ENCODE measurements at regions not wholly inside any gene's neighbourhood (a gene's known extent, or its start where the extent isn't known, plus 50 kb on each side); places are given as distances from the start of the nearest gene placed in this dataset.
A peak's percentile ranks its signal among the peaks of the same experiment; 100 is the strongest.
"Not testable (repeated sequence)": the region's sequence is repeated elsewhere in the genome, so short reads cannot be mapped to it uniquely, and the experiment has no call there.

DNA sequence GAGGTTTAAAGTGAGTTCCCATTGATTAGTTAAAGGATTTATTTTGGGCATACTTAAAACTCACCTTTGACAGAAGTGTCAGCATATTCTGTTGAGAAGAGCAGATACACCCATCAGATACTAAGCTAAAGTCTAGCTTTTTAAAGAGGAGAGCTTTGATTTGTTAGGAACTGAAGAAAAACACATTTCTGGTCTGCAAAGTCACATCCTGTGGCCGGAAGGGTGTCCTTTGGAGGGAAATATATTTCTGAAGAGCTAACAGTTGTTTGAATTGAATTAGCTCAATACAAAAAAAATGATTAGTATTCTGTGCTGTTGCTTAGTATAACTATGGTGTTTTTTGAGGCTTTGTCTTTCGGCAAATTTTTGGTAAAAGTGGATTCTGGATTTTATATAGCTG lies 302.7 kb downstream of the RFPL4B start:
- no peak for DNase-seq

DNA sequence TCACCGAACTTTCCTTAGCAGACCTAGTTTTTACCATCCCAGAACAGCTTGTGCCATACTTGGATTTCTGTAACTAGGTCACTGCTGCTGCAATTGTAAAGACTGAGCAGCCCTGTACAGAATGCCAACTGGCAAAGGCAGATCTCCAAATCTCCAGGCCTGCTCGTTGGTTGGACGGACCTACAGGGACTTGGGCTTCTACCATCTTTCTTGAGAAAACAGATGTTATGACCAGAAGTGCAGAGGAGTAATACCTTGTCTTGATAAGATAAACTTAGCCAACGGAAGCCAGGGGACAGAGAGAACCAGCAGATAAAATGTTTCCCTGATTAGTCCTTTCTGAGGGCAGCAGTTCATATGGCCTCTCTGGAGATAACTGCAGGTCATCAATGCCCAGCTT lies 304.1 kb downstream of the RFPL4B start:
- DNase-seq: no peak

DNA sequence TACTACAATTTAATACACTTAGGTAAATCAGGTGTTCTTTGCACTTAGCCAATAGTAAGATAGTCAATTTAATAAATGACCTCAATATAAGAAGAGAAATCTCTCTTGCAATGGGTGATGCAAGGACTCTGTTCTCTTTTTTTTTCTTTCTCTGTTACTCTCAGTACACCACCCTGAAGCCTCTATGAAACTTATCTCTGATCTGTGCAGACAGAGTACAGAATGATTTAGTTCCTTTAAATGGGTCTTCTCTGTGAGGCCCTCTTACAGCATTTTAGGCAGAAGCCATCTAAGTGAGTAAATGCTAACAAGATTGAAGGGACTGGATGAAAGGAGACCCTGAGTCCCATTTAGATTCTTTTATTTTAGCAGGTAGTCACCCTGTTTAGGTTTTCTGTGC lies 312.8 kb downstream of the RFPL4B start:
- DNase-seq: no peak

DNA sequence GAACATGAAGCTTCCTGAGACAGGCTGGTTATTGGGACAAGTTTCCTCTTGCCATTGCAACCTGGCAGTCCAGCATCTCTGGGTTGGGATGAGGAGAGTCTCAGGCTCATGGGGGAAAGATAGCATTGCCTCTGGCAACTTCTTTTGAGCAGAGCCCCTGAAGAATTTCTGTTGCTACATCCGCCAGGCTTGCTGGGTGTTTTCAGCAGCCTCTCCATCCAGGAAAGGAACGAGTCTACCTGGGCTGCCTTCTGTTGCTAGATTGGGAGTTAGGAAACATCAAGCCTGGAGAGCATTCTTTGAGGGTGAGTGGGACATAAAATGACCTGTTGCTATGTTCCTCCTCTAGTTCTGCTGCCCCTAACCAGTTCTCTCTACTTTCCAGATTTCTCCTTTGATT lies 313.5 kb downstream of the RFPL4B start:
- no peak for DNase-seq

DNA sequence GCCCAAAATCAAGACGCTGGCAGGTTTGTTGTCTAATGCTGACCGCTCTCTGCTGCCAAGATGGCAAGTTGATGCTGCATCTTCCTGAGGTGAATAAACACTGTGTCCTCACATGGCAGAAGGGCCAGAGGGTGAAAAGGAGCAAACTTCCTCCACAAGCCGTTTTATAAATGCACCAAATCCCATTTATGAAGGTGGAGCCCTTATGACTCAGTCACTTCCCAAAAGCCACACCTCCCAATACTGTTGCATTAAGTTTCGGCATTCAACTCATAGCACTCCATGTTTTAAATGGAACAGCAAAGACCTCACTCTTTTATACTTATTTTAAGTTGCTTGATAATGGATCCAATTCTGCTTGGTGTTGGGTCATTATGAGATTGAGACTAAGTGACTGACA lies 316.6 kb downstream of the RFPL4B start:
- no peak for DNase-seq

DNA sequence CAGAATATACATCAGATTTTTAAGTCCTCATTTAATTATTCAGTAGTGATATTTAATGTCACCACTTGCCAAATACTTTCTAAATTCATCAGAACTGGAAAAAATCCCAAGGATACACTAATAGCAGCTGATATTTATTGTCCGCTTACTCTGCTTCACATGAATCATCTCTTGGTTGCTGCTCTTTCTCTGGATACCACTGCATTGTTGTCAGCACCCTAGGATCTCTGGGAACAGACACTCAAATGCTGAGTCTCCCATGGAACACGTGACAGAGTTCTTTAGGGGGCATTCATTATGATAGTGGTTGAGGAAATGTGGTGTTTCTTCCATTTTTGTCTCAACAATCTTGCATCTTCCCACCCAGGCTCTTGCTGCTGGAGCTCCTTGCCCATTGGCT lies 318.0 kb downstream of the RFPL4B start:
- DNase-seq: no peak

DNA sequence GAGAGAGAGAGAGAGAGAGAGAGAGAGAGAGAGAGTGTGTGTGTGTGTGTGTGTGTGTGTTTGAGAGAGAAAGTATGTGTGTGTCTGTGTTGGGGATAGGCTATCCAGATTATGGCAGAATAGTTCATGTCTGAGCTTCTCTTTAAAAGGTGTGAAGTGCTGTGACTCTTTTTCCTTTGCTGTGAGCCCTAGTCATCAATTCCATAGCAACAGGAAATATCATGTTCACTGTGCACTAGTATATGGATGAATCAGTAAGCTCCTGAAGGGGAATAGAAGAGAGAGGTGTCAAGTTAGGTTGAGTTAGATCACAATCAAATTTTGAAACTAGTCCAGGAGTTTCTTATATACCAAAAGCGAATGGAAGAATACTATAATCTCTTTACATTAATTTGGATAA lies 318.7 kb downstream of the RFPL4B start:
- no peak for DNase-seq

DNA sequence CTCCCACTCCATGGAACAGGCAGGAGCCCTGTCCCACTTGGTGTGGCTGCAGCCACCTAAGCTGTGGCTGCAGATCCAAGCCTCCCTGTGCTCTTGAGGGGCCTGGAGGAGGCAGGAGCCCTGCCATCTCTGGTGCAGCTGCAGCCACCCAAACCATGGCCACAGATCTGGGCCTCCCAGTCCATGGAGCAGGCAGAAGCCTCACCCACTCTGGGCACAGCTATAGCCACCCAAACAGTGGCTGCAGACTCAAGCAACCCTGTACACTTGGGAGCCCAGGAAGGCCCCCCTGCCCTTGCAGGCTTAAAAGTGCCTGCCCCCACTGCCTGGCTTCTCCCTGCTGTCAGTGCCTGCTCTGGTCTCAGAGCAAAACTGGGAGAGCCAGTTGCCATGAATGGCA lies 320.3 kb downstream of the RFPL4B start:
- DNase-seq: no peak

DNA sequence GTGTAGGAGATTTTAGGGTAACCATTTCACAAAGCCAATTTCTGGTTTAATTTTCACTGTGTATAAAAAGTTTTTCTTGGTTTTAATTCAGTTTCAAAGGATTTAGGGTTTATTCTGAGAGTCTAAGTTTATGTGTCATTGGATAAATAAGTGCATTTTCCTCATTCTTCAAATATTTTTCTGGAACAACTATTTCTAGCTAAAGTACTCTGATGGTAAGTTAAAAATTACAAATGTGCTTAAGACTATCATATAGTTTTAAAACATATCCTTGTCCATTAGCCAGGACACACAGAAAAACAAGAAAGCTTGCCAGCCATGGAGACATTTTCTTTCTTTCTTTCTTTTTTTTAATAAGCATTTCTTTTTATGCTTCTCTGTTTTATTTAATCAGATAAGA lies 333.0 kb downstream of the RFPL4B start:
- no peak for DNase-seq

DNA sequence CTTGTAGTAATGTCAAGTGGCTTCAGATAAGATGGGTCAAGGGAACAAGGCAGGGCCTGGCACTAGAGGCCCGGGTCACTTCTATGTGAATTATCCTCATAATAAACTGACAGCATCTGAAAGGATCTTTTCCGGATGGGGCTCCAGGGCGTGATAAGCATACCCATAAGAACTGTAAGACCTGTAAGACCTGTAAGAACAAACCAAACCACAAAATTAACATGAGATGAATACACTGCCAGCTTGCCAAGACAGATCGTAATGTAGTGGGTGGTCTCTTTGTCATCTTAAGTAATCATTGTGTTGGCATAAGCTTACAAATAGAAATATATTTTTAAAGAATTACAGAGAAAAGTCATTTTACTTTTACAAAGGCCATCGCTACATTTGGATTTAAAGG lies 334.9 kb downstream of the RFPL4B start:
- DNase-seq: no peak

DNA sequence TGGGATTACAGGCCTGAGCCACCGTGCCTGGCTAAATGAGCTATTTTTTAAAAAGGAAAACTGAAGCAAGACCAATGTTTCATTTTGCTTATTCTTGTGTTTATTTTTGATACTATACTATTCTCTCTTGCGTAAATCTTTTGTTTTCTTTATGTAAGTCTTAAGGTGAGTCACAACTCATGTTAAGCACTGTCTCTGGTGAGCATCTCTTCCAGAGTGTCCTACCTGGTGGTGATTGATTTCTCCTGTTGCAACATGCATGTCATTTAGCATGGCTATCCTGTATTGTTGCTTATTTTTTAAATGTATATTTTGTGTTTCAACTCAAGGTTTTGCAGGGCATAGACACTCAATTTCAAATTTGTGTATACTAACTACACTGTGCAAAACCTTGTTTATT lies 336.0 kb downstream of the RFPL4B start:
- no peak for DNase-seq

DNA sequence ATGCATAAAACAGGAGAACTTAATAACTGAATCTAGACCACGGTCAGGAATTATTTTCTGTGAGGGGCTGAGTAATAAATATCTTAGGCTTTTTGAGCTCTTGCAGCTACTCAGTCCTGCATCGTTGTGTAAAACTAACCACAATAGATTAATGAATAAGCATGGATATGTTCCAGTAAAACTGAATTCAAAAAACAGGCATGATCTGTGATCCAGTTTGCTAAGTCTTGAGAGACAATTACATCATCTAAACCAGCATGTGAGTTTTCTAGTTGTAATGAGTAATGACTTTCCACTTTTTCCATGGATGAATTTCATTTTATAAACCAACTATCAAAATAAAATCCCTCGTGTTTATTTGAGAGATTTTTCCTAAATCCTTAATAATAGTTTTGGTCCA lies 336.8 kb downstream of the RFPL4B start:
- DNase-seq: no peak

DNA sequence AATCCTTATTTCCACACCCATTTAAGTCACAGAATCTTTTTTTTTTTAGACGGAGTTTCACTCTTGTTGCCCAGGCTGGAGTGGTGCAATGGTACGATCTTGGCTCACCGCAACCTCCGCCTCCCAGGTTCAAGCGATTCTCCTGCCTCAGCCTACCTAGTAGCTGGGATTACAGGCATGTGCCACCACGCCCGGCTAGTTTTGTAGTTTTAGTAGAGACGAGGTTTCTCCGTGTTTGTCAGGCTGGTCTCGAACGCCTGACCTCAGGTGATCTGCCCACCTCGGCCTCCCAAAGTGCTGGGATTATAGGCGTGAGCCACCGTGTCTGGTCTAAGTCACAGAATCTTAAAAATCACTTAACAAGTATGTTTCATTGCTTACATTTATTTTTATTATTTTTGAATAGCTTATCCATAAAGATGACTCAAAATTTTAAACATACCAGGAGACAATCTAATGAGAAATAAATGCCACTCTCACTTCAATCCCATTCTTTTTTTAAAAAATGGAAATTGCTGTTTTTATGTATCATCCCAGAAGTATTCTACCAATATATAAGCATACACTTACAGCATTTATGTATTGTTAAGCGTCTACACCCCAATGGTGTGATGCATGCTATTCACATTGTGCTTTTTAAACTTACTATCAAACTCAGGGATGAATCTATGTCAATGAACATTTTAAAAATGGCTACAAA lies 338.5 kb downstream of the RFPL4B start:
- DNase-seq: not testable (repeated sequence)

DNA sequence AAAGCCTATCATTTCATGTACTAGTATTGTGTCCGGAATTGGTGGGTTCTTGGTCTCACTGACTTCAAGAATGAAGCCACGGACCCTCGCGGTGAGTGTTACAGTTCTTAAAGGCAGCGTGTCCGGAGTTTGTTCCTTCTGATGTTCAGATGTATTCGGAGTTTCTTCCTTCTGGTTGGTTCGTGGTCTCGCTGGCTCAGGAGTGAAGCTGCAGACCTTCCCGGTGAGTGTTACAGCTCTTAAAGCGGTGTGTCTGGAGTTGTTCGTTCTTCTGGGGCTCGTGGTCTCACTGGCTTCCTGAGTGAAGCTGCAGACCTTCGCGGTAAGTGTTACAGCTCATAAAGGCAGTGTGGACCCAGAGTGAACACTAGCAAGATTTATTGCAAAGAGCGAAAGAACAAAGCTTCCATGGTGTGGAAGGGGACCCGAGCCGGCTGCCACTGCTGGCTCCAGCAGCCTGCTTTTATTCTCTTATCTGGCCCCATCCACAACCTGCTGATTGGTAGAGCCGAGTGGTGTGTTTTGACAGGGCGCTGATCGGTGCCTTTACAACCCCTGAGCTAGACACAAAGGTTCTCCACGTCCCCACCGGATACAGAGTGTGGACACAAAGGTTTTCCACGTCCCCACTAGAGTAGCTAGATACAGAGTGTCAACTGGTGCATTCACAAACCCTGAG lies 341.5 kb downstream of the RFPL4B start:
- not testable (repeated sequence) for DNase-seq

DNA sequence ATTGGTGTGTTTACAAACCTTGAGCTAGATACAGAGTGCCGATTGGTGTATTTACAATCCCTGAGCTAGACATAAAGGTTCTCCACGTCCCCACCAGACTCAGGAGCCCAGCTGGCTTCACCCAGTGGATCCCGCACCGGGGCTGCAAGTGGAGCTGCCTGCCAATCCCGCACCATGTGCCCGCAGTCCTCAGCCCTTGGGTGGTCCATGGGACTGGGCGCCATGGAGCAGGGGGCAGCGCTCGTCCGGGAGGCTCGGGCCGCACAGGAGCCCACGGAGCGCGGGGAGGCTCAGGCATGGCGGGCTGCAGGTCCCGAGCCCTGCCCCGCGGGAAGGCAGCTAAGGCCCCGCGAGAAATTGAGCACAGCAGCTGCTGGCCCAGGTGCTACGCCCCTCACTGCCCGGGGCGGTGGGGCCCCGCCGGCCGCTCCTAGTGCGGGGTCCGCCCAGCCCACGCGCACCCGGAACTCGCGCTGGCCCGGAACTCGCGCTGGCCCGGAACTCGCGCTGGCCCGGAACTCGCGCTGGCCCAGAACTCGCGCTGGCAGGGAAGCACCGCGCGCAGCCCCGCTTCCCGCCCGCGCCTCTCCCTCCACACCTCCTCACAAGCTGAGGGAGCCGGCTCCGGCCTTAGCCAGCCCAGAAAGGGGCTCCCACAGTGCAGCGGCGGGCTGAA lies 342.2 kb downstream of the RFPL4B start:
- not testable (repeated sequence) for DNase-seq

DNA sequence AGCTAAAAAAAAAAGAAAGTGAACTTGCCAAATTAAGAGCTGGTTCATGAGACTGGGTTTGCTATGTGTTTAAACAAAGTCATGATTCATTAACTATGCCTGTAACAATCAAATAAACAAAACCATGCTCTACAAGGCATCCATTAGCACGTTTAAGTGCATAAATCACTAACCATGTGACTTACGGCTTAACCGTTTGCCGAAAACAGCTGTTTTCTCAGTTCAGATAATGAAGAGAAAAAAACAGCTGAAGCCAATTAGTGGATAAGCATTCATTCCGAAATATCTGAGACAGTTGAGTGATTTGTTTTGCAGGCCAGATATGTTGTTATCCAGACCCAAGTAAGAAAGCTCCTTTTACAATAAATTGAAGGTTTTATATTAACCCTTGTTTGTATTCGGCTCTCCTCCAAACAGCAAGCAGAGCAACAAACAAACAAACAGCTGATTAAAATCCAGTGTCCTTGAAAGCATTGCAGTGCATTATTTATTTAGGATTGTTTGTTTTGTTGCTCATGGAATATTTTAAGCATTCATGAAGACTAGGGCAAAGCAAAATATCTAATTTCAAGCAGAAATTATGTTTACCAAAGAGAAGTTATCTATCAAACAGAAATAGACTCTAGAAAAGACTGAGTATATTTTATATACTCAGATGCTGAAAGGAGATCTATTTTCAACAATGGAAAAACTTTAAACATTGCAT lies 343.5 kb downstream of the RFPL4B start:
- DNase-seq: peak in 1 of 2 donors; percentile 39

DNA sequence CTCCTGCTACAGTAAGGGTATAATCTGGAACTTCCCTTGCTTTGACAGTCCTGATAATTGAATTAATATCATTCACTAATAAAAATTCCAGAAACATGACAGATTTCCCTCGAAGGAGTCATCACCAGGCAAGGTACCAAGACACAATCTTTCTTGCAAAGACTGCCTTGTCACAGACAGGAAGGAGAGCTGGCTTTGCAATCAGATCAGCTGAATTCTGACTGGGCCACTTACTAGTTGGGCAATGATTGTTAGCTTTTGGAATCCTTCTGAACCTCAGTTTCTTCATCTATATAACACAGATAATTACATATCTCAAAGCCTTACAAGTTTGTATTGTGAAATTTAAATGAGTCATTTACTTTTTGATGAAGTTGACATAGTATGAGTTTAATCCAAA lies 344.2 kb downstream of the RFPL4B start:
- no peak for DNase-seq

DNA sequence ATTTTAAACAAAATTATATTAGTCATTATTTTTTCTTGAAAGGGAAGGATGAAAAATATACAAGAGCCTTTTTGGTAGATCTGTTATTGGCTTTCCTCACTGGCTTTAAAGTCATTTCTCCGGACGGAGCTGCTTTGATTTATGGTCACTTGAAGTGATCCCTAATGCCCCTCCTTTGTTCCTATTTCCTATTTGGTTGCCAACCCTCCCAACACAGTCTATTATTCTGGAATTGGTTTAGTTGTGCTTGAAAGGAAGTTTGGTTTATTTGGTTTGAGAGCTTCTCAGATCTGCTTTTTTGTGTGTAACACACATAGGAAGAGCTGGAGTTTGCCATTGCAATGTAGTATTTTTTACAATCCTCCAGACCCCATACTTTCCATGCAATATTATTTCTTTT lies 347.9 kb downstream of the RFPL4B start:
- no peak for DNase-seq

DNA sequence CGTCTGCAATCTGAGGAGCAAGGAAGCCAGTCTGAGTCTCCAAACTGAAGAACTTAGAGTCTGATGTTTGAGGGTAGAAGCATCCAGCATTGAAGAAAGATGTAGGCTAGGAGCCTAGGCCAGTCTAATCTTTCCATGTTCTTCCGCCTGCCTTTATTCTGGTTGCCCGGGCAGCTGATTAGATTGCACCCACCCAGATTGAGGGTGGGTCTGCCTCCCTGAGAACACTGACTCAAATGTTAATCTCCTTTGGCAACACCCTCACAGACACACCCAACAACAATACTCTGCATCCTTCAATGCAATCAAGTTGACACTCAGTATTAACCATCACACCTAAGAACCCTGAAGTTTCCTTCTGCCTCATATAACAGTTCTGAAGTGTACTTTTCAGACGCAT lies 350.1 kb downstream of the RFPL4B start:
- DNase-seq: no peak

DNA sequence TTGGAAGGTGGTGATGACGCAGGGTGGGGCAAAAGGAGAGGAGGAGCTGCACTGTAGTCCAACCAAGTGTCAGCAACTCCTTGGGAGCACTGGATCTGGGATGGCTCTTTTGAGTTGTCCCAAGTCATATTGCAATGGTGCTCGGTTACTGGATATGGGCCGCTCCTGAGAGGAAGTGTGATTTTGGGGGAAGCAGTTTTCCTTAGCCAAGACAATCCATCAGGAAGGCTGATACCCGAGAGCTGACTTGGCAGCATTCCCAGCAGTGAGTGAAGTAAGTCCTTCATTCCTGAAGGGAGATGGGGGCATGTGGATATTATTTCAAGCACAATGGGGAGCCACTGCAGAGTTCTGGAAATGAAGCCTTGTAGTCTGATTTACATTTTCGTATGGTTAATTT lies 354.1 kb downstream of the RFPL4B start:
- peak in 1 of 2 donors; percentile 42 for DNase-seq

DNA sequence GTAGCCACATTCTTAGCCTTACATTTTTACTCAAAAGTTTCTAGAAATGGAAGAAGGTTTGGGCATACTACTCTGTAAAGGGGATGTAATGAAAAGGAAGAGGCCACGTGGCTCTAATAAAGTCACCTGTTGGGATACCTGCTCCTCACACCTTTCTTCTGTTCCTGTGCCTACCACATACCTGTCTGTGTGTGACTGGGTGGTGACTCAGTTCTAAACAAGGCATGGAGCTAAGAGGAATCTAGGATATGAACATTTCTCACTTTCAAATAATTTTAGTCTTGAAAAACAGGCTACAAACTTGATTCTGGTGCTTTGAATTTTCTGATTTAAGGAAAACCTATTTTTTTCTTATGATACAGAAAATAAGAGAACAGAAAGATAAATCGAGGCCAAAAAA lies 363.6 kb downstream of the RFPL4B start:
- no peak for DNase-seq

DNA sequence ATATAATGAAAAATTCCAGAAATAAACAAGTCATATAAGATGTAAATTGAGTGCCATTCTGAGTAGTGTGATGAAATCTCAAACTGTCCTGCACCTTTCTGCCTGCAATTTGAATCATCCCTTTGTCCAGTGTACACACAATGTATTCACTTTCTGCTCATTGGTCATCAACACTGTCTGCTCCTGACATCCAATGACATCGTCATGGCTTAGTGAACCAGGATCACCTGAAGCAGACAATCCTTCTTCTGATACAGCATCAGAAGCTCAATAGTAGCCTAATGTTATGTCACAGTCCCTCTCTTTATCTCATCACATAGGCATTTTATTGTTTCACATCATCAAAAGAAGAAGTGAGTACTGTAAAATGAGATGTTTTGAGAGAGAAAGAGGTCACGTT lies 366.3 kb downstream of the RFPL4B start:
- no peak for DNase-seq

DNA sequence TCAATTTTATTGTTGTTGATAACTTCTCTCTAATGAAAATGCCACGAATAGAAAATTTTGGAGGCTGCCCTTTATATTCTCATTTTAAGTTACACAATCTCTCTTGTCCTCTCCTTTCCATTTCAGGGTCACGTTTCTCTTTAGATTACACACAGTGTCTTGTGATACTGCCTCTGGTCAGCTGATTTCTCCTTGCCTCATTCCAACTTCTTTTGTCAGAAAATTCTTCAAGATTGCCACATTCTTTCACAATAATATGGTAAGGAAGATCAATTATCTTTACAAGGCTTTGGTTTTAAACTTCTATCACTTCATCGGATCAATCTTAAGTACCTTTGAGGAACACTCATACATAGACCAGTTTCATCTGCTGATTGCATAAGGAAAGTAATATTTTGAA lies 370.3 kb downstream of the RFPL4B start:
- DNase-seq: no peak

All from right lung (tissue), 2 donors.